B cell (primary cell): ENCODE measurements at regions not wholly inside any gene's neighbourhood (a gene's known extent, or its start where the extent isn't known, plus 50 kb on each side); places are given as distances from the start of the nearest gene placed in this dataset.

Experiments used
- CTCF ChIP-seq: fragments of 200-600 bp; IDR thresholded peaks from one replicate; pipeline ENCODE4 v1.8.0; 2022; ENCODE audit warnings: antibody characterized with exemption, mild to moderate bottlenecking
- EZH2 ChIP-seq: IDR thresholded peaks from 2 replicates; pipeline ENCODE4 v1.6.1; 2012; ENCODE audit warnings: borderline replicate concordance, low read depth, mild to moderate bottlenecking, moderate library complexity, low read length; ENCODE audit not compliant: insufficient read depth, poor library complexity, severe bottlenecking

GRCh38 chr1:95542936-95543335 is 308.9 kb downstream of the RWDD3 start:
- TF ChIP-seq EZH2 (no peak), CTCF (no peak)
